ENCODE measurements at regions not wholly inside any gene's neighbourhood (a gene's known extent, or its start where the extent isn't known, plus 50 kb on each side); places are given as distances from the start of the nearest gene placed in this dataset.

- dilution Hi-C loops (cut with HindIII; ENCODE audit: low sequenced_read_pairs, unreplicated experiment) = no loop called here
- no peak overlapping the region for H2AK5ac ChIP-seq (ENCODE audit: low read depth, low read length)
- no peak overlapping the region for H2AFZ ChIP-seq (replicated peaks; ENCODE audit: low read length, poor library complexity)
- no peaks in the 10 kb centered on the region for H3K9me3 ChIP-seq (ENCODE audit: control insufficient read depth, insufficient read depth, low read length)
- peaks cover 4% of the 10 kb centered on the region; the same call in 1 of the 2 replicates for H3K4me1 ChIP-seq (ENCODE audit: control insufficient read depth, insufficient read depth, low read length)
- H3K9ac ChIP-seq (ENCODE audit: low read depth, low read length) = no peak overlapping the region
- no peak overlapping the region for H2BK20ac ChIP-seq (ENCODE audit: low read depth, low read length)
- no peak overlapping the region for H3K4me3 ChIP-seq (ENCODE audit: insufficient read depth, low read depth, low read length)
- DNase-seq = no peak
- no peak overlapping the region for H3K4me2 ChIP-seq (ENCODE audit: low read depth, low read length)
- no peak overlapping the region for H3K4ac ChIP-seq (ENCODE audit: low read depth, low read length)
- TF ChIP-seq RFX5 (IDR thresholded peaks at IDR 0.05; ENCODE audit: low read depth, low read length) (no peak), SMC3 (IDR thresholded peaks at IDR 0.05; ENCODE audit: low read depth, low read length) (no peak), MXI1 (IDR thresholded peaks at IDR 0.05; ENCODE audit: borderline replicate concordance, low read depth, low read length) (no peak), USF2 (IDR thresholded peaks at IDR 0.05; ENCODE audit: low read depth, low read length) (no peak), CEBPB (IDR thresholded peaks at IDR 0.05; ENCODE audit: low read depth, low read length) (no peak)
- H3K27ac ChIP-seq (ENCODE audit: insufficient read depth, low read length) = no peak overlapping the region
- H4K5ac ChIP-seq (ENCODE audit: low read depth, low read length) = no peak overlapping the region
- no peak overlapping the region for H3K14ac ChIP-seq (replicated peaks; ENCODE audit: low read depth, low read length)
- H3K27me3 ChIP-seq (ENCODE audit: control insufficient read depth, insufficient read depth, low read length) = peaks cover 10% of the 10 kb centered on the region
- H2BK5ac ChIP-seq (ENCODE audit: low read depth, low read length, poor library complexity, severe bottlenecking) = no peak overlapping the region
- H2BK120ac ChIP-seq (ENCODE audit: low read depth, low read length) = no peak overlapping the region
- no TSS peak for BruUV-seq (replicated peaks)
- ATAC-seq (ENCODE audit: low read depth) = no peak
- H3K23ac ChIP-seq (ENCODE audit: low read depth, low read length) = no peak overlapping the region
- no peaks in the 10 kb centered on the region for H3K36me3 ChIP-seq (ENCODE audit: control insufficient read depth, insufficient read depth, low read length)
- H3K9me1 ChIP-seq (ENCODE audit: insufficient read depth, low read length) = peaks cover 5% of the 10 kb centered on the region
- no peak overlapping the region for H4K8ac ChIP-seq (ENCODE audit: low read depth in 2 of 2, low read length in 2 of 2)
- no peaks in the 10 kb centered on the region for H4K20me1 ChIP-seq (ENCODE audit: insufficient read depth, low read length)
- POLR2A ChIA-PET (ENCODE audit: unreplicated experiment) = no interaction called here
- CTCF ChIA-PET = no interaction called here
- H3K18ac ChIP-seq (ENCODE audit: low read depth, low read length) = no peak overlapping the region
- in situ Hi-C loops (cut with MboI; ENCODE audit: low sequenced_read_pairs) = no loop called here
- whole genome bisulfite sequencing, 2 experiments (ENCODE audit: extremely low coverage in 2 of 2, insufficient read length in 1 of 2) = 82% methylated on average over 2 of the region's 5 CpGs; no CpG with 5 or more reads in 1 of the 2 experiments
- no peak overlapping the region for H2BK15ac ChIP-seq (ENCODE audit: low read depth, low read length)
- intact Hi-C loops (cut with micrococcal nuclease) = no loop called here
- H4K91ac ChIP-seq (ENCODE audit: insufficient read depth, low read depth, low read length) = no peak overlapping the region
- no peak overlapping the region for H2AK9ac ChIP-seq (replicated peaks; ENCODE audit: low read depth, low read length, poor library complexity)
- no peak overlapping the region for H3K56ac ChIP-seq (ENCODE audit: extremely low read depth, insufficient read depth, low read length)
- H3K79me1 ChIP-seq (ENCODE audit: low read depth in 1 of 2, low read length in 2 of 2) = no peaks in the 10 kb centered on the region
Observed at GRCh38 chr18:24582771-24583170, 122.3 kb downstream of the HRH4 start.
